Stimulated activated naive CD4-positive, alpha-beta T cell treated with Interleukin-2 at 50 U/mL for 16 hours (primary cell): ENCODE measurements at regions not wholly inside any gene's neighbourhood (a gene's known extent, or its start where the extent isn't known, plus 50 kb on each side); places are given as distances from the start of the nearest gene placed in this dataset.
A peak's percentile ranks its signal among the peaks of the same experiment; 100 is the strongest.
"Not testable (repeated sequence)": the region's sequence is repeated elsewhere in the genome, so short reads cannot be mapped to it uniquely, and the experiment has no call there.

Source experiments
- DNase-seq: peaks from one replicate; lab custom pipeline; 2025; lab: John Stamatoyannopoulos, UW

DNA sequence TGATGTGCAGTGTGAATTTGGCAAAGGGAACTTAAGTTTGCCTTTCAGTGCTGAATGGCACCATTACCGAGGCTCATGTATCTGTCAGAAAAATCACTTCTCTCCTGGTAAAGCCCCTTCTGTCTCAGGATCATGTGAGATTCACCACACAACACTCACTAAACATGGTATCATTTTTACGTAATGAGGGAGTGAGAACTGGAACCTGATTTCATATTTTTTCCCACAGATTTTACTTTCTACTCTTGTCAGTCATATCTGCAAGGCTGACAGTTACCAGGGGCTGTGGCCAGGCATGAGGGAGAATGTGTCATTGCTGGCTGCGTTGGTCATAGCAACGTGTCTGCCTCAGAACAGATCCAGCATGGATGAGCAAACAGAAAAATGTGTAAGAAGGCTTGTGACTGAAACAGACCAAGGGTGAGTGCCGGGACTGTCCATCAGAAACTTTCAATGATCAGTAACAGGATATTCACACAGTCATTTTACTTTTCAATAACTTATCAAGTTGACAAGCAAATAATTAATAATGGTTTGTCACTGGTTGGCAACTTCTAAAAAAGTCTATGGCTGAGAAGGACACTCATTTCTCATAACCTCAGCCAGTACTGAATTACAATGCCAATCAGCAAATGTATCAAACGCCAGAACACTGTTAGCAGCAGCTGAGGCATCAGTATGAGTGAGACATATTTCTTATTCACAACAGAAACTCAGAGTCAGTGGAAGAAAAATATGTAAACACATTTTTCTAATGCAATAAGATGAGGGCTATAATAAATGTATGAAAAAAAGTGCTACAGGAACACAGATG, 100.5 kb downstream of the CDC42EP3 start:
- peak; percentile 50 for DNase-seq

DNA sequence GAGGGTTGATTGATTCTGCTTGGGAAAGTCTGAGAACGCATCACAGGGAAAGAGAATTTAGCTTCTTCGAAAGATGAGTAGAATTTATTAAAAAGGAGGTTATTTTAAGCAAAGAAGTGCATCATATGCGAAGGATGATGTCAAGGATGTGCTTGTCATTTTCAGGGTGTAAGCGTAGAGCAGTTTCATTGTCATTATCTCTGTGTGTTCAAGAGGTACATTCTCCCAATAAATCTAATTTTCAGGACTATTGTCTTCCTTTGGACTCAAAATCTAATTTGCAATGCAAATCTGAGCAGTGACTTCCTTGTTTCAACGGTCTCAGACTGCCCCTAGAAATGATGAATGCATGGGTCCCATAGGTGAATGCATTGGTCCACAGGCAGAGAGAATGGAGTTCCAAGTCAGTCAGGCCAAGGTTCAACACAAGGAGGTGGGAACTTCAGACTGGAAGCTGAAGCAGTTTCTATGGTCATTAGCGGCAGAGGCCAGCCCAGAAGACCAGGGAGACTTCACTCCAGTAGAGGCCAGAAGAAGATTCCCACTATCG, 99.8 kb downstream of the CDC42EP3 start:
- DNase-seq, result no peak

DNA sequence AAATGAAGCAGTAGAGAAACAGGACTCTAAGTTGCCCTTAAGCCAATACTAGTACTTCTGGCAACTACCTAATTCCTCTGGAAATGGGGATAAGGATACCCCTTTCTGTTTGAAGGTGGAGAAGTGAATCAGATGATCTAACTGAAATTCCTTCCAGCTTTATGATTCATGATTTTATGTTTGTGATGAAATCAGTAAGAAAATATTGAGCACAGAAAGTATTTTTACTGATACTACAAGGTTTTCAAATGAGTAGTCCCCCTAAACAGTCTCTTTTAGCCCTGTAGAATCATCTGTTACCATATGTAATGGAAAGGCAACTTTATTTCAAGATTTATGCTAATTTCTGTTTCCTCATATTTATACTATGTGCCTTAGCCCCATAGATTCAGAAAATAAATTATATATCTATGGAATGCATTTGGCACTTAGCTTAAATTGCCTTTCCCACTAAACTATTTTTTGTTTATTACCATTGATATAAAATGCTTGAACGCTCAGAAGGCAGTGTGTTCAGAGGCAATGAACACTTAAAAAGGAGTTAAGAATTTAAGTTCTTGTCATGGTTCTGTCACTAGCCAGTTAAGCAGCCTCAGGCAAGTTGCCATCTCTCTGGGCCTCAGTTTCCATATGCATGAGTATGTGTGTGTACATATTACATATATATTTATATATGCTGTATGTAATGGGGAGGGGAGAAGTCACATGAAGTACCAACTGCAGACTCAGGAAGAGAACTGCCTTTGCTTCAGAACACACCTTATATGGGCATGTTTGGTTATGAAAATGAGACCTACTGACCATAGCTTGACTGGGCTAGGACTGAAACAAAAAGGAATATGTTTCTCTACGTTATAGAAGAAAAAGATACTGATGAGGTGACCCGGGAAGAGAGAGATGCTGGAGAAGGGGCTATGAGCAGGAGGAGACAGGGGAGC, 97.7 kb downstream of the CDC42EP3 start:
- no peak for DNase-seq

DNA sequence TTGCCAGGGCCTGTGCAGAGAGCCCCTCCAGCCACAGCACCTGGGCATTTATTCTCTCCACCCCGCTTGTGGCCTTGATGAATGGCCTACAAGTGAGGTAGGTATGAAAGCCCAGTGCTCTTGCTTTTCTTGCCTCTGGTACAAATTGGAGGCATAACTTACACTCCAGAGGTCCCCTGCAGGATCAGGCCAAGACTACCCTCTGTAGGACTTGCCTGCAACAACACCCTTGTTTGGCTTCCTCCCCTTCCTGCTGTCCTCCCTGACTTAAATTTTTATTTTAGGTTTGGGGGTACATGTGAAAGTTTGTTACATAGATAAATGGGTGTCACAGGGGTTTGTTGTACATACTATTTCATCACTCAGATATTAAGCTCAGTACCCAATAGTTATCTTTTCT, 95.7 kb downstream of the CDC42EP3 start:
- no peak for DNase-seq

DNA sequence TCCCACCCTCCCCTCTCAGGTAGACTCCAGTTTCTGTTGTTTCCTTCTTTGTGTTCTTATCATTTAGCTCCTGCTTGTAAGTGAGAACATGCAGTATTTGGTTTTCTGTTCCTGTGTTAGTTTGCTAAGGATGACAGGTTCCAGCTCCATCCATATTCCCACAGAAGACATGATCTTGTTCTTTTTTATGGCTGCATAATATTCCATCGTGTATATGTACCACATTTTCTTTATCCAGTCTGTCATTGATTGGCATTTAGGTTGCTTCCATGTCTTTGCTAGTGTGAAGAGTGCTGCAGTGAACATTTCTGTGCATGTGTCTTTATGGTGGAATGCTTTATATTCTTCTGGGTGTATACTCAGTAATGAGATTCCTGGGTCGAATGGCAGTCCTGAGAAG, 95.2 kb downstream of the CDC42EP3 start:
- not testable (repeated sequence) for DNase-seq

DNA sequence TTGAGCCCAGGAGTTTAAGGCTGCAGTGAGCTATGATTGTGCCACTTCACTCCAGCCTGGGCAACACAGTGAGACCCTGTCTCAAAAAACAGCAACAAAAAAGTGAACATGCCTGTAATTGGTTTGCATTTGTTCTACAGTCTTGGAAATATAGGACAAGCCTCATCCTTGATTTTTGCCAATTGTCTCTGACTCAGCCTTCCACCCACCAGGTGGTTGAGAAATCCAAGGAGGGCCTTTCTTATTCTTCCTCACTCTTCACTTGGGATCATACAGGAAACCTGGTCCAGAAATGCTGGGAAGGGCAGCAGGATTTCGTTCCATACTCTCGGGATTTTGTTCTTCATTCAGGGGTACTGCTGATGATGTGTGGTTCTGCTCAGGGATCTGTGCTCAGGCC, 94.6 kb downstream of the CDC42EP3 start:
- DNase-seq, result no peak

DNA sequence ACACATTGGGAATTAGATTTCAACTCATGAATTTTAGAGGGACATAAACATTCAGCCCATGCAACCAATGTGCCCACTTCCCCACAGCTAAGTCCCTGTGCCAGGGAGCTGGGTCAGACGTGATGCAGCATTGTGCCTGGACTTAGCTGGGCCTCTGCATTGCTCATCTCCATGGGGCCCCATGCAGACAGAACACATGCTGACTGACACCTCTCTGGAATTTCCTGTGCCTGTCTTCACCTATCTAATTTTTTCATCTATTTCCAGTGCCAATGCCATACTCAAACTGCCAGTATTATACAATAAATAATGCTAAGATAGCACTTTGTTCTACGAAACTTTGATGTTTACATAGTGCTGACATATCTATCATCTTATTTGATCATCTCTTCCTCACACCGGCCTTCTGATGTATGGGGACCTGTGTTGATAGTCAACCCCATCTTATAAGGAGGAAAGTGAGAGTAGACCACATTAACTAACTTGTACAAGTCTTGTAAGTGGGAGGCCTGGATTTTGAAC, 92.2 kb downstream of the CDC42EP3 start:
- no peak for DNase-seq

DNA sequence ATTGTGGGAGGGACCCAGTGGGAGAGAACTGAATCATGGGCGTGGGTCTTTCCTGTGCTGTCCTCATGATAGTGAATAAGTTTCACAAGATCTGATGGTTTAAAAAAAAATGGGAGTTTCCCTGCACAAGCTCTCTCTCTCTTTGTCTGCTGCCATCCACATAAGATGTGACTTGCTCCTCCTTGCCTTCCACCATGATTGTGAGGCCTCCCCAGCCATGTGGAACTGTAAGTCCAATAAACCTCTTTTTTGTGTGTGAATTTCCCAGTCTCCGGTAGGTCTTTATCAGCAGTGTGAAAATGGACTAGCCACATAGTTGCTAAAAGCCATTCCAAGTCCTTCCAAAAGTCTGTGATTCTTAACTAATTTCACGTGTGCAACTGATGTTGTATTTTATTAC, 91.5 kb downstream of the CDC42EP3 start:
- not testable (repeated sequence) for DNase-seq

DNA sequence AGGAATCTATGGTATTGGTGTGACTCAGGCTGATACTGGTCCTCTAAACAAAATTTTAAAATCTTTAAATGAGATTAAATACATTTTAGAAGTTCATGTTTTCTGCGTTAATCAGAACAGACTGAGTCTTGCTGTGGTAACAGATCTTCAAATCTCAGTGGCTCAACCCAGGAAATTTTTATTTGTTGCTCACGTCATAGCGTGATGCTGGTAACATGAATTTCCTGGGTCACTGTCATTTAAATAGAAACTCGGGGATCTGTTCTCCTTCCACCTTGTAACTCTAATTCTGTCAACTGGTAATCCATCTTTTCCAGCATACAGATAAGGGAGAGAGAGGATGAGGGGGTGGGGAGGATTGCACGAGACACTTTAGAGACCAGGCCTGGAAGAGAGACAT, 90.0 kb downstream of the CDC42EP3 start:
- DNase-seq, result no peak

DNA sequence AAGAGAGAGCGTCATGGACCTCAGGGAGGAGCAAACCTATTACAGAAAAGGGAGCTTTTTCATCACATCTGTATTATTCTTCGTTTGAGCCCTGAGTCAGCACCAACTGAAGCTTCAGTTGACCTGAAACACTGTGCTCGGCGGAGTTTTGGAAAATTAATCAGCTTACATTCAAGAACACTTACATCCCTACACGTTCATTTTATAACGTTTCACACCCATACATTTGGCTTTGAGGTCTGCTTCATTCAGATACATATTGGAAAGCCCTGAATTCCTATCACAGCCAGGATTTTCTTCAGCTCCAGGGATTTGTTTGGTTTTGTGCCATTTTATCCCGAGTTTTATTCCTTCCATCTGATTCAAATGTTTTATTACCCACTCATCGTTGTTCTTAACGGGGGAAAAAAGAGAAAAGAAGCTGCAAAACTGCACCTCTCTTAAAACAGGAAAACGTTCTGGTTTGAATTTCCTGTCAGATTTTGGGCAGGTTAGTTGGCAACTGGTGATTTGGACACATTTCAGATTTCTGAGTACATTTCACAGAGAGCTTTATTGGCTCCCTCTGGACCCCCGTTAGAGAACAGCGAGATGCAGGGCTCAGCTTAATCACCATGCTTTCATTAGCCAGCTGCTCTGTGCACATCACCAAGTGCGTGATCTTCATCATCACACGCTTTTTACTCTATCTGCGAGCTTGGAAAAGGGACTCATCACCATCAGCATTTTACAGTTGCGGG, 88.8 kb downstream of the CDC42EP3 start:
- DNase-seq, result no peak

DNA sequence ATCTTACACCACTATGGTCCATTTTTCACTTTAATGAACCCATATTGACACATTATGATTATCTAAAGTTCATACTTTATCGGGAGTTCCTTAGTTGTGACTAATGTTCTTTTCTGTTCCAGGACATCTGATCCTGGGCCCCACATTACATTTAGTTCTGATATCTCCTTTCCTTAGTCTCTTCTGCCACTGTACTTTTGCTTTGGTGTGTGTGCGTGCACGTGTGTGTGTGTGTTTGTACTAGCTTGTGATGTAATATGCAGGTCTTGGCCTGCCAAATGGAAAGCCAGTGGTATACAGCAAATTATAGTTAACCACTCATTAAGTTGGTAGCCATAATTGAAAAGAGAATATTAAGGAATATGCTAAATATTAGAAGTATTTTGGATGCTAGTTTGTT, 88.0 kb downstream of the CDC42EP3 start:
- DNase-seq, result no peak

DNA sequence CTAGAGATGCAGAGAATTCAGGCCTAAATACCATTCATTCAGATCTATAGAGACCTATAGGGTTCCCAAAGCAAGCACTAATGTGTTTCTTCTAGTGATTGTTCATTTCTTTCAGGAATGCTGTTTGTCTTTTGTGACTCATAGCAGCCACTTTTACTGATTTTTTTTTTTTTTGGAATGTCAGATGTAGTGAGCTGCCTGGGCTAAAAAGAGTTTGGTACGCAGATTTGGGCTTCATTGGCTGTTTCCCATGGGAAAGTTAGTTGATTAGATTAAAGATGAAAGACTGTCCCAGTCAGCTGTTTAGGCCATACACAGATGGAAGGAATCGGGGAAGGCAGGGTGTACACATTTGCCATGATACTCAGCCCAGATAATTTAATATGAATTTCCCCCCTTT, 87.6 kb downstream of the CDC42EP3 start:
- no peak for DNase-seq

DNA sequence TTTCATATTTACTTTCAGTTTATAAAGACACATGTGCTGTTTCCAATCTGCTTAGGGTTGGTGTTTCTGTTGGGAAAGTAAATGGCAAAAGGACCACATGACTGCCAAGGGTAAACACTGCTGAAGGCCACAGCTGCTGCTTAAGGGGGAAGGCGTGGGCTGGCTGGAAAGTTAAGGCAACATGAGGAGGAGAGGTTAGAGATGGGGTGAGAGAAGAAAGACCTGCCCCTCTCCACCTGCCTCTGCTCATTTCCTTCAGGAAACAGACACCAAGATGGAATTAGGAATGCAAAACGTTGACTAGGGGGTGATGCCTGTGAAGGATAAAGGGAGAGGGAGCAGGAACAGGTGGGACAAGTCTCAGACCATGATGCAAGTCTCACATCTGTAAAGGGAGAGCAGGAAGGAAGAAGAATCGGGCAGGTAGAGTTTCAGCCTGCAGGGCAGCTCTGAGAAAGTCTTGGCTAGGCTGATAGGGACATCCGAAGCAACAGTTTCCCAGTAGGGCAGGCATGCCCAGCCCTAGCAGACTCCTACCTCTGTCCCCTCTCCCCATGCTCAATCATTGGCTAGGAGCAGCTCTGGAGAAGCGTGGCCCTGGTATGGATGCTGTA, 86.0 kb downstream of the CDC42EP3 start:
- peak; percentile 35 for DNase-seq

DNA sequence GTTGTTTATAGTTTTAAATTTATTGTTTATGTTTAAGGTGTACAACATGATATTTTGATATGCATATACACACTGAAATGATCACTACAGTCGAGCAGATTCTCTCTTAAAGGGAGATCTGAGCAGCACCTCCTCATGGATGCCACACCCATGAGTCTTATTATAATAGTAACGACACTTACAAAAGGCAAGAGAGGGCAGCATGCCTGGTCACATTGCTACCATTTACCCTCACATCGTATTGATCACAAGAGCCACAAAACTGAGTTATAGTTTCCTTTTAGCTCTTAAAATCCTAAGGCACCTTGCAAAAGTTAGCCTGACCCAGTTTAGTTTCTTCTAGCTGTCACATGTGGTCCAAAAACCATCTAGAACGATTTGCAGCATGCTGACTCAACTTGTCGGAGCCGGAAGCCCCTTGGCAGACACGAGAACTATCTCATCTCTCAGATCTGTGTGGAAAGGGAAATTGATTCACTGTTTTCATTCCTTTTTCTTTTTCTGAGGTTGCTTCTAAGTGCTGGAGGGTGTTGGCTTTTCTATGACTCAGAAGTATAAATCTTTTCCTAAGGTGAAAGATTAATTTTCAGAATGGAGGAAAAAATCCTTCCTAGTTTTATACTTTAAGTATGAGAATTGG, 85.3 kb downstream of the CDC42EP3 start:
- peak; percentile 79 for DNase-seq

DNA sequence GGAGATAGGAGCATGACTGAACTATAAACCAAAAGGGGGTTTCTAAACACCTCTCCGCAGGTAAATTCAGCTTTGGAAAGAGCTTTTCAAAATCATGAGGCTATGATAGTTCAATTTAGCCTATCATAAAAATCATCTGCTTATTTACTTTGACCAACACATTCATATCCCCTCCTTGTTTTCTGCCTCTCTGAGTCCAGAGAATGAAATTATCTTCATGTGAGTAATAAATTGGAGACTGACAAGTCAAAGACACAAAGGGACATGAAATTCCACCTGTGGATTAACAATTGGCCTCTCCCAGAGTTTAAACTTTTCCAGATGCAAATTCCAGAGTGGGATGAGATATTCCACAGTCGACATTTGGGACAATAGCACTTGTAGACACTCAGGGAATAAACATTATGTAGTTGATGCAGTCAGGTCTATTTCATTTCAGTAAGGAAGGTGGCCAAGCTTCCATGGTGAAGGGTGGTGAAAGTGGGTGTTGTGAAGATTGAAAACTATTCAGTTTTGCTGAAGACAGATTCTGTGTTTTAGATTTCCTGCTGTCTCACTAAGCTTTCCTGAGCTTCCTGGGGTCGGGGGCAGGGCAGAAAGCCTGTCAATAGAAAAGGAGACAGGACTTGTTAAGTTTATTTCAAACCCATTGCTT, 84.7 kb downstream of the CDC42EP3 start:
- no peak for DNase-seq

DNA sequence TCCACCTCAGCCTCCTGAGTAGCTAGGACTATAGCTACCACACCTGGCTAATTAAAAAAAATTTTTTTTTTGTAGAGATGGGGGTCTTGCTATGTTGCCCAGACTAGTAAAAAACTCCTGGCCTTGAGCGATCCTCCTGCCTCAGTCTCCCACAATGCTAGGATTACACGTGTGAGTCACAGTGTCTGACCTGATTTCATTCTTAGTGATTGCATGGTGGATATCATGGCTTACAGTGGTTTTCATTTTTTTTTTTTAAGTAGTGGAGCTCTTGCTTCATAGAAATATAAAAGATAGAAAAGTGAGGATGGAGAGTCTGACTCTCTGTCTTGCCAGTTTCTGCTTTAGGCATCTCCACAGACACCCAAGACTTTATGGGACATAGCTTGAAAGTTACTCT, 83.6 kb downstream of the CDC42EP3 start:
- no peak for DNase-seq

DNA sequence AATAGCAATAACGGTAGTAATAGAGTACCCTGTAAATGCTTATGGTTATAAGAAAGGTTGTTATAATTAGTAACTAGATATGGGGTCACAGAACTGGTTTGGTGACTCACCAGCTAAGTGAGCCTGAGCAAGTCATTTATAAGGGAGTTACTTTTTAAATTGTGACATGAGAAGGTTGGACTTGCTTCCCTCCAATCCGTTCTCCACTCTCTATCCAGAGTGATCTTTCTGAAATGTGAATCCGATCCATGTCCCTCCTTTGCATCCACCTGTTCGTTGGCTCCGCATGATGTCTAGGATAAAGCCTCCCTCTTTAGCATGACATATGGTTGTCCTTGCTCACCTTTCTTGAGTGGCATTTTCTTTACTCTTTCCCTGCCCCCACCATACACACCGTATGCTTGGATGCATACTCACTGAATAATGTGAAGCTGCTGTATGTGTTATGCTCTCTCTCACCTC, 83.1 kb downstream of the CDC42EP3 start:
- no peak for DNase-seq

DNA sequence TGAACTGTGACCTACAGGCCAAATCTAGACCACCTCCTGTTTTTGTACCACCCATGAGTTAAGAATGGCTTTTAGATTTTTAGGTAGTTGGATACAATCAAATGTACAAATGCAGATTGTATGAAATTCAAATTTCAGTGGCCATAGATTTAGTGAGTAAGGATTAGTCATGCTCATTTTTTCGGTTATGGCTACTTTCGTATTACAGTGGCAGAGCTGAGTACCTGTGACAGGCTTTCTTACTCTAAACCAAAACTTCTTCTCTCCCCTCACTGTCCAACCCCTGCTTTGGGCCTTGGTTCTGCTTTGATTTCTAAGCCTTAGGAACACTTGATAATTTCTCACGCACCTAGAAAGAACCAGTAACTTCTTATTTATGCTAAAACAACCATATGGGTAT, 82.1 kb downstream of the CDC42EP3 start:
- no peak for DNase-seq

DNA sequence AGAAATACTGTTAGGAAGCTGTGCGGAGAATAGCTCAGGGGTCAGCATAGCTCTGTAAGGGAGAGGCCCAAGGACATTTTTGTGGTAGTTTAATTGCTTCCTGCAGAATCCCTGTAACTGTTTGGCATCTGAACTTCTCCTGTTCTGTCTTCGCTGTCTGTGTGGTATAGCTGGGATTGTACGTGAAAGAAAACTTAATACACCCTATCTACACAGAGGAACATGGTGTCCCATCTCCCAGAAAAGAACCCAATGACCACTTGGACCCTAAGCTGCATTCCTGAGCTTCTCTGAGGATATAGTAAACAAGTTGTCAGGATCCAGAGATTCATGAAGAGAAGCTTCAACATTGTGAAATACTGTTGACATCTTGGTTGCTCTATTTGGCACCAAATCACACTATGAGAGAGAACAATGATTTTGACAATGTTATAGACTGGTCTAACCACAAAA, 81.3 kb downstream of the CDC42EP3 start:
- no peak for DNase-seq
